ENCODE measurements at regions not wholly inside any gene's neighbourhood (a gene's known extent, or its start where the extent isn't known, plus 50 kb on each side); places are given as distances from the start of the nearest gene placed in this dataset.

DNA sequence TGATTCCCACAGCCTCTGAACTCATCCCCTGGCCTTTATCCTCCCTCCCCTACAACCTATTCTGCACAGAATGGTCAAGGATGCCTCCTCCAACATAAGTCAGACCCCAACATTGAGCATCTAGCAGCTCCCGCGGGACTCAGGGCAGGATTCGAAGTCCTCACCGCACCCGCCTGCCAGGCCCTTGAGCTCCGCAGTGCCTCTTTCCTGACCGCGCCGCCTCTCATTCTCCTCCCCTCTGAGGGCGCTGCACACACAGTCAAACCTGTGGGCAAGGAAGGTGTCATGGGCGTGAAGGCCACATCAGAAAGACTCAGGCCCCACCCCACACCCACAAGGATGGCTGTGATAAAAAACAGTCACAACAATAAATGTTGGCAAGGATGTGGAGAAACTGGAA, 84.1 kb downstream of the CPZ start:
- TF ChIP-seq ZC3H10 (CRISPR knock-in tag; IDR thresholded peaks at IDR 0.05): no peak
- TF ChIP-seq, protein P1, sequence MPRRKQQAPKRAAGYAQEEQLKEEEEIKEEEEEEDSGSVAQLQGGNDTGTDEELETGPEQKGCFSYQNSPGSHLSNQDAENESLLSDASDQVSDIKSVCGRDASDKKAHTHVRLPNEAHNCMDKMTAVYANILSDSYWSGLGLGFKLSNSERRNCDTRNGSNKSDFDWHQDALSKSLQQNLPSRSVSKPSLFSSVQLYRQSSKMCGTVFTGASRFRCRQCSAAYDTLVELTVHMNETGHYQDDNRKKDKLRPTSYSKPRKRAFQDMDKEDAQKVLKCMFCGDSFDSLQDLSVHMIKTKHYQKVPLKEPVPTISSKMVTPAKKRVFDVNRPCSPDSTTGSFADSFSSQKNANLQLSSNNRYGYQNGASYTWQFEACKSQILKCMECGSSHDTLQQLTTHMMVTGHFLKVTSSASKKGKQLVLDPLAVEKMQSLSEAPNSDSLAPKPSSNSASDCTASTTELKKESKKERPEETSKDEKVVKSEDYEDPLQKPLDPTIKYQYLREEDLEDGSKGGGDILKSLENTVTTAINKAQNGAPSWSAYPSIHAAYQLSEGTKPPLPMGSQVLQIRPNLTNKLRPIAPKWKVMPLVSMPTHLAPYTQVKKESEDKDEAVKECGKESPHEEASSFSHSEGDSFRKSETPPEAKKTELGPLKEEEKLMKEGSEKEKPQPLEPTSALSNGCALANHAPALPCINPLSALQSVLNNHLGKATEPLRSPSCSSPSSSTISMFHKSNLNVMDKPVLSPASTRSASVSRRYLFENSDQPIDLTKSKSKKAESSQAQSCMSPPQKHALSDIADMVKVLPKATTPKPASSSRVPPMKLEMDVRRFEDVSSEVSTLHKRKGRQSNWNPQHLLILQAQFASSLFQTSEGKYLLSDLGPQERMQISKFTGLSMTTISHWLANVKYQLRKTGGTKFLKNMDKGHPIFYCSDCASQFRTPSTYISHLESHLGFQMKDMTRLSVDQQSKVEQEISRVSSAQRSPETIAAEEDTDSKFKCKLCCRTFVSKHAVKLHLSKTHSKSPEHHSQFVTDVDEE (CRISPR knock-in tag; IDR thresholded peaks at IDR 0.05): no peak
- no peak for TF ChIP-seq OSR1 (CRISPR knock-in tag; IDR thresholded peaks at IDR 0.05)
- no peak for TF ChIP-seq ZNF565 (CRISPR knock-in tag; conservative IDR thresholded peaks at IDR 0.05; ENCODE audit: low read depth)
- no peak for TF ChIP-seq TCF4 (CRISPR knock-in tag; IDR thresholded peaks at IDR 0.05; ENCODE audit: borderline replicate concordance)
- TF ChIP-seq, protein P2, sequence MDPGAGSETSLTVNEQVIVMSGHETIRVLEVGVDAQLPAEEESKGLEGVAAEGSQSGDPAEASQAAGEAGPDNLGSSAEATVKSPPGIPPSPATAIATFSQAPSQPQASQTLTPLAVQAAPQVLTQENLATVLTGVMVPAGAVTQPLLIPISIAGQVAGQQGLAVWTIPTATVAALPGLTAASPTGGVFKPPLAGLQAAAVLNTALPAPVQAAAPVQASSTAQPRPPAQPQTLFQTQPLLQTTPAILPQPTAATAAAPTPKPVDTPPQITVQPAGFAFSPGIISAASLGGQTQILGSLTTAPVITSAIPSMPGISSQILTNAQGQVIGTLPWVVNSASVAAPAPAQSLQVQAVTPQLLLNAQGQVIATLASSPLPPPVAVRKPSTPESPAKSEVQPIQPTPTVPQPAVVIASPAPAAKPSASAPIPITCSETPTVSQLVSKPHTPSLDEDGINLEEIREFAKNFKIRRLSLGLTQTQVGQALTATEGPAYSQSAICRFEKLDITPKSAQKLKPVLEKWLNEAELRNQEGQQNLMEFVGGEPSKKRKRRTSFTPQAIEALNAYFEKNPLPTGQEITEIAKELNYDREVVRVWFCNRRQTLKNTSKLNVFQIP (CRISPR knock-in tag; IDR thresholded peaks at IDR 0.05; ENCODE audit: borderline replicate concordance, low read depth): no peak
- TF ChIP-seq, protein P3, sequence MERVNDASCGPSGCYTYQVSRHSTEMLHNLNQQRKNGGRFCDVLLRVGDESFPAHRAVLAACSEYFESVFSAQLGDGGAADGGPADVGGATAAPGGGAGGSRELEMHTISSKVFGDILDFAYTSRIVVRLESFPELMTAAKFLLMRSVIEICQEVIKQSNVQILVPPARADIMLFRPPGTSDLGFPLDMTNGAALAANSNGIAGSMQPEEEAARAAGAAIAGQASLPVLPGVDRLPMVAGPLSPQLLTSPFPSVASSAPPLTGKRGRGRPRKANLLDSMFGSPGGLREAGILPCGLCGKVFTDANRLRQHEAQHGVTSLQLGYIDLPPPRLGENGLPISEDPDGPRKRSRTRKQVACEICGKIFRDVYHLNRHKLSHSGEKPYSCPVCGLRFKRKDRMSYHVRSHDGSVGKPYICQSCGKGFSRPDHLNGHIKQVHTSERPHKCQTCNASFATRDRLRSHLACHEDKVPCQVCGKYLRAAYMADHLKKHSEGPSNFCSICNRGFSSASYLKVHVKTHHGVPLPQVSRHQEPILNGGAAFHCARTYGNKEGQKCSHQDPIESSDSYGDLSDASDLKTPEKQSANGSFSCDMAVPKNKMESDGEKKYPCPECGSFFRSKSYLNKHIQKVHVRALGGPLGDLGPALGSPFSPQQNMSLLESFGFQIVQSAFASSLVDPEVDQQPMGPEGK (CRISPR knock-in tag; IDR thresholded peaks at IDR 0.05; ENCODE audit: borderline replicate concordance): no peak

DNA sequence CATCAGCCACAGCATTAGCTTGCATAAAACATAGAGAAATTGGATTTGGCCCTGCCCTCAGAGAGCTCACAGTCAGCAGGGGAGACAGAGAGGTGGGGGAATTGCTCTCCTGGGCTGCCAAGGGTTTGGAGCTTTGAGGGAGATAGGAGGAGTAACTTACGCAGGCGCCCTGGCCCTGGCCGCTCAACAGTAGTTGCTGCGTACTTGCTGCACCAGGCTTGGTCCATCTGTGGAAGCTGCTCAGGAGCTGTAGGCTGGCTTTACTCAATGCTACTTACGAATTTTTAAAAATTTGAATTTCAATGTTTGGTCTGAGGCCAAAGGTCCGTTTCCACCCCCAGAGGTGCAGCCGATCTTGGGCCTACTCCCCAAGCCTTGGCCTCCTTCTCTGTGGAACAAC, 83.3 kb downstream of the CPZ start:
- TF ChIP-seq, protein P4, sequence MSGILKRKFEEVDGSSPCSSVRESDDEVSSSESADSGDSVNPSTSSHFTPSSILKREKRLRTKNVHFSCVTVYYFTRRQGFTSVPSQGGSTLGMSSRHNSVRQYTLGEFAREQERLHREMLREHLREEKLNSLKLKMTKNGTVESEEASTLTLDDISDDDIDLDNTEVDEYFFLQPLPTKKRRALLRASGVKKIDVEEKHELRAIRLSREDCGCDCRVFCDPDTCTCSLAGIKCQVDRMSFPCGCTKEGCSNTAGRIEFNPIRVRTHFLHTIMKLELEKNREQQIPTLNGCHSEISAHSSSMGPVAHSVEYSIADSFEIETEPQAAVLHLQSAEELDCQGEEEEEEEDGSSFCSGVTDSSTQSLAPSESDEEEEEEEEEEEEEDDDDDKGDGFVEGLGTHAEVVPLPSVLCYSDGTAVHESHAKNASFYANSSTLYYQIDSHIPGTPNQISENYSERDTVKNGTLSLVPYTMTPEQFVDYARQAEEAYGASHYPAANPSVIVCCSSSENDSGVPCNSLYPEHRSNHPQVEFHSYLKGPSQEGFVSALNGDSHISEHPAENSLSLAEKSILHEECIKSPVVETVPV (CRISPR knock-in tag; IDR thresholded peaks at IDR 0.05): no peak
- TF ChIP-seq, protein P1 (CRISPR knock-in tag; IDR thresholded peaks at IDR 0.05): no peak
- no peak for TF ChIP-seq ARNTL (CRISPR knock-in tag; IDR thresholded peaks at IDR 0.05; ENCODE audit: borderline replicate concordance, low read depth)
- ATAC-seq: no peak

More for the DNA sequence above, 84.1 kb downstream of the CPZ start:
- no peak for ATAC-seq

DNA sequence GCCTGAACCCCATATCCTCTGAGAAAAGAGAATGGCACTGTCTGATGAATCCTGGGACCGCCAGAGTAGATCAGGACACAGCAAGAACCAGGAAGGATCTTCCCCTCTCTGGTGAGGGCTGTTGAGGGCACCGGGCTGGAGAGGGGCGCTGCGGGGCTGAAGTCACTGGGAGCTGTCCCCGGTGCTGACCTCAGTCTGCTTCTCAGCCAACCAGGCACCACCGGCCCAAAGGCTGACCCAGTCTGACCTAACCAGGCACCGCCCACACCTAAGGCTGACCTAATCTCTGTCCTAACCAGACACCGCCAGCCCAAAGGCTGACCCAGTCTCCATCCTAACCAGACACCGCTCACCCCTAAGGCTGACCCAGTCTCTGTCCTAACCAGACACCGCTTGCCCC, 82.8 kb downstream of the CPZ start:
- ATAC-seq: no peak
- TF ChIP-seq TOX (CRISPR knock-in tag; IDR thresholded peaks at IDR 0.05; ENCODE audit: borderline replicate concordance) (no peak), ZNF565 (CRISPR knock-in tag; conservative IDR thresholded peaks at IDR 0.05; ENCODE audit: low read depth) (no peak), ZC3H10 (CRISPR knock-in tag; IDR thresholded peaks at IDR 0.05) (no peak), TCF4 (CRISPR knock-in tag; IDR thresholded peaks at IDR 0.05; ENCODE audit: borderline replicate concordance) (no peak), ZFP3 (CRISPR knock-in tag; IDR thresholded peaks at IDR 0.05) (no peak), ZNF70 (CRISPR knock-in tag; IDR thresholded peaks at IDR 0.05) (no peak), CSDC2 (CRISPR knock-in tag; IDR thresholded peaks at IDR 0.05) (no peak), ESRRG (CRISPR knock-in tag; IDR thresholded peaks at IDR 0.05) (no peak), ARNTL (CRISPR knock-in tag; IDR thresholded peaks at IDR 0.05; ENCODE audit: borderline replicate concordance, low read depth) (no peak), ISL1 (CRISPR knock-in tag; IDR thresholded peaks at IDR 0.05) (no peak)
- TF ChIP-seq, protein P1 (CRISPR knock-in tag; IDR thresholded peaks at IDR 0.05): no peak
- TF ChIP-seq, protein P3 (CRISPR knock-in tag; IDR thresholded peaks at IDR 0.05; ENCODE audit: borderline replicate concordance): no peak
- TF ChIP-seq, protein P5, sequence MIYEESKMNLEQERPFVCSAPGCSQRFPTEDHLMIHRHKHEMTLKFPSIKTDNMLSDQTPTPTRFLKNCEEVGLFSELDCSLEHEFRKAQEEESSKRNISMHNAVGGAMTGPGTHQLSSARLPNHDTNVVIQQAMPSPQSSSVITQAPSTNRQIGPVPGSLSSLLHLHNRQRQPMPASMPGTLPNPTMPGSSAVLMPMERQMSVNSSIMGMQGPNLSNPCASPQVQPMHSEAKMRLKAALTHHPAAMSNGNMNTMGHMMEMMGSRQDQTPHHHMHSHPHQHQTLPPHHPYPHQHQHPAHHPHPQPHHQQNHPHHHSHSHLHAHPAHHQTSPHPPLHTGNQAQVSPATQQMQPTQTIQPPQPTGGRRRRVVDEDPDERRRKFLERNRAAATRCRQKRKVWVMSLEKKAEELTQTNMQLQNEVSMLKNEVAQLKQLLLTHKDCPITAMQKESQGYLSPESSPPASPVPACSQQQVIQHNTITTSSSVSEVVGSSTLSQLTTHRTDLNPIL (CRISPR knock-in tag; IDR thresholded peaks at IDR 0.05; ENCODE audit: low read depth): no peak
- TF ChIP-seq, protein P2 (CRISPR knock-in tag; IDR thresholded peaks at IDR 0.05; ENCODE audit: borderline replicate concordance, low read depth): no peak
